T-helper 1 cell treated with Interleukin-12 subunit alpha and Interleukin-12 subunit beta and Interleukin-4 antibody, amounts not matched to agents 30 μg/mL and 1 μg/mL, for 36 hours (primary cell): ENCODE measurements at regions not wholly inside any gene's neighbourhood (a gene's known extent, or its start where the extent isn't known, plus 50 kb on each side); places are given as distances from the start of the nearest gene placed in this dataset.

Experiments
- H3K27ac Mint-ChIP-seq: one replicate; pipeline ENCODE4 v1.8.0; 2021; ENCODE audit warnings: mild to moderate bottlenecking, mixed read lengths
- H3K27me3 Mint-ChIP-seq: one replicate; pipeline ENCODE4 v1.8.0; 2021; ENCODE audit warnings: low read depth, mixed read lengths
- H3K36me3 Mint-ChIP-seq: one replicate; pipeline ENCODE4 v1.8.0; 2021; ENCODE audit warnings: low read depth, mixed read lengths
- H3K4me1 Mint-ChIP-seq: one replicate; pipeline ENCODE4 v1.8.0; 2021; ENCODE audit warnings: low read depth, mixed read lengths
- H3K4me3 Mint-ChIP-seq: one replicate; pipeline ENCODE4 v1.8.0; 2021; ENCODE audit warnings: mild to moderate bottlenecking, moderate library complexity, mixed read lengths
- H3K9me3 Mint-ChIP-seq: one replicate; pipeline ENCODE4 v1.8.0; 2021; ENCODE audit warnings: mixed read lengths

- Mint-ChIP-seq H3K9me3 (no peaks in the 10 kb centered on the region), H3K36me3 (no peaks in the 10 kb centered on the region), H3K27ac (no peak overlapping the region), H3K4me1 (peaks cover 22% of the 10 kb centered on the region), H3K27me3 (no peaks in the 10 kb centered on the region), H3K4me3 (no peak overlapping the region)
These were observed 59.7 kb upstream of the TCF20 start for GRCh38 chr22:42330170-42330569.

GRCh38 chr22:42329504-42329903, 59.1 kb upstream of the TCF20 start:
- no peak overlapping the region for H3K27ac Mint-ChIP-seq
- H3K36me3 Mint-ChIP-seq = no peaks in the 10 kb centered on the region
- peaks cover 29% of the 10 kb centered on the region for H3K4me1 Mint-ChIP-seq
- H3K27me3 Mint-ChIP-seq = no peaks in the 10 kb centered on the region
- H3K9me3 Mint-ChIP-seq = peaks cover 2% of the 10 kb centered on the region
- H3K4me3 Mint-ChIP-seq = no peak overlapping the region

- H3K4me1 Mint-ChIP-seq = peaks cover 31% of the 10 kb centered on the region
- no peaks in the 10 kb centered on the region for H3K36me3 Mint-ChIP-seq
- peaks cover 4% of the 10 kb centered on the region for H3K9me3 Mint-ChIP-seq
- H3K27me3 Mint-ChIP-seq = no peaks in the 10 kb centered on the region
- H3K27ac Mint-ChIP-seq = no peak overlapping the region
- H3K4me3 Mint-ChIP-seq = no peak overlapping the region
These were observed 58.3 kb upstream of the TCF20 start for GRCh38 chr22:42328784-42329145.

GRCh38 chr22:42328130-42328783, 57.8 kb upstream of the TCF20 start:
- Mint-ChIP-seq H3K36me3 (peaks cover 2% of the 10 kb centered on the region), H3K27me3 (no peaks in the 10 kb centered on the region), H3K4me1 (peaks cover 31% of the 10 kb centered on the region), H3K9me3 (peaks cover 8% of the 10 kb centered on the region), H3K4me3 (no peak overlapping the region), H3K27ac (peak overlapping the region; percentile 68)

- H3K36me3 Mint-ChIP-seq = peaks cover 2% of the 10 kb centered on the region
- H3K27ac Mint-ChIP-seq = no peak overlapping the region
- no peaks in the 10 kb centered on the region for H3K27me3 Mint-ChIP-seq
- no peak overlapping the region for H3K4me3 Mint-ChIP-seq
- H3K9me3 Mint-ChIP-seq = peaks cover 9% of the 10 kb centered on the region
- H3K4me1 Mint-ChIP-seq = peaks cover 31% of the 10 kb centered on the region
These were observed 57.1 kb upstream of the TCF20 start for GRCh38 chr22:42327462-42328129.

- H3K27ac Mint-ChIP-seq = no peak overlapping the region
- peaks cover 31% of the 10 kb centered on the region for H3K4me1 Mint-ChIP-seq
- peaks cover 2% of the 10 kb centered on the region for H3K36me3 Mint-ChIP-seq
- H3K4me3 Mint-ChIP-seq = no peak overlapping the region
- no peaks in the 10 kb centered on the region for H3K27me3 Mint-ChIP-seq
- peaks cover 9% of the 10 kb centered on the region for H3K9me3 Mint-ChIP-seq
These were observed 56.3 kb upstream of the TCF20 start for GRCh38 chr22:42326801-42327200.

GRCh38 chr22:42326301-42326700, 55.8 kb upstream of the TCF20 start:
- Mint-ChIP-seq H3K4me1 (peaks cover 31% of the 10 kb centered on the region), H3K4me3 (no peak overlapping the region), H3K27ac (no peak overlapping the region), H3K36me3 (peaks cover 2% of the 10 kb centered on the region), H3K9me3 (peaks cover 9% of the 10 kb centered on the region), H3K27me3 (no peaks in the 10 kb centered on the region)

GRCh38 chr22:42324990-42325710, 54.7 kb upstream of the TCF20 start:
- H3K4me3 Mint-ChIP-seq = no peak overlapping the region
- H3K36me3 Mint-ChIP-seq = peaks cover 2% of the 10 kb centered on the region
- H3K9me3 Mint-ChIP-seq = peaks cover 9% of the 10 kb centered on the region
- peaks cover 28% of the 10 kb centered on the region for H3K4me1 Mint-ChIP-seq
- no peaks in the 10 kb centered on the region for H3K27me3 Mint-ChIP-seq
- no peak overlapping the region for H3K27ac Mint-ChIP-seq

GRCh38 chr22:42324566-42324965, 54.1 kb upstream of the TCF20 start:
- peaks cover 31% of the 10 kb centered on the region for H3K4me1 Mint-ChIP-seq

GRCh38 chr22:42323971-42324370, 53.5 kb upstream of the TCF20 start:
- H3K27ac Mint-ChIP-seq = peak overlapping the region; percentile 59
- no peak overlapping the region for H3K4me3 Mint-ChIP-seq
- no peaks in the 10 kb centered on the region for H3K27me3 Mint-ChIP-seq
- H3K36me3 Mint-ChIP-seq = peaks cover 2% of the 10 kb centered on the region
- peaks cover 31% of the 10 kb centered on the region for H3K4me1 Mint-ChIP-seq
- H3K9me3 Mint-ChIP-seq = peaks cover 9% of the 10 kb centered on the region

More at GRCh38 chr22:42324566-42324965, 54.1 kb upstream of the TCF20 start:
- peaks cover 2% of the 10 kb centered on the region for H3K36me3 Mint-ChIP-seq
- no peak overlapping the region for H3K4me3 Mint-ChIP-seq
- peaks cover 9% of the 10 kb centered on the region for H3K9me3 Mint-ChIP-seq
- peak overlapping the region; percentile 59 for H3K27ac Mint-ChIP-seq
- no peaks in the 10 kb centered on the region for H3K27me3 Mint-ChIP-seq

- Mint-ChIP-seq H3K4me3 (no peak overlapping the region), H3K9me3 (peaks cover 9% of the 10 kb centered on the region), H3K36me3 (peaks cover 2% of the 10 kb centered on the region), H3K27ac (no peak overlapping the region), H3K4me1 (peaks cover 23% of the 10 kb centered on the region), H3K27me3 (no peaks in the 10 kb centered on the region)
These were observed 52.1 kb upstream of the TCF20 start for GRCh38 chr22:42322562-42322926.

GRCh38 chr22:42321908-42322561, 51.6 kb upstream of the TCF20 start:
- H3K4me1 Mint-ChIP-seq = peaks cover 18% of the 10 kb centered on the region
- H3K9me3 Mint-ChIP-seq = peaks cover 9% of the 10 kb centered on the region
- H3K27ac Mint-ChIP-seq = no peak overlapping the region
- H3K27me3 Mint-ChIP-seq = no peaks in the 10 kb centered on the region
- H3K4me3 Mint-ChIP-seq = no peak overlapping the region
- peaks cover 2% of the 10 kb centered on the region for H3K36me3 Mint-ChIP-seq

- Mint-ChIP-seq H3K36me3 (peaks cover 2% of the 10 kb centered on the region), H3K27ac (no peak overlapping the region), H3K27me3 (no peaks in the 10 kb centered on the region), H3K4me1 (peaks cover 15% of the 10 kb centered on the region), H3K9me3 (peaks cover 9% of the 10 kb centered on the region), H3K4me3 (no peak overlapping the region)
These were observed 50.3 kb upstream of the TCF20 start for GRCh38 chr22:42320443-42321416.
